H1 (cell line): ENCODE measurements at regions not wholly inside any gene's neighbourhood (a gene's known extent, or its start where the extent isn't known, plus 50 kb on each side); places are given as distances from the start of the nearest gene placed in this dataset.

Source experiments
- BACH1 ChIP-seq: IDR thresholded peaks from 2 replicates; pipeline ENCODE4 v1.6.1; 2012; ENCODE audit warnings: low read length, improper control_type of control experiment
- EGR1 ChIP-seq: IDR thresholded peaks from 2 replicates; pipeline ENCODE4 v1.6.1; 2011; ENCODE audit warnings: low read depth, low read length, borderline replicate concordance
- JUND ChIP-seq: IDR thresholded peaks from 2 replicates; pipeline ENCODE4 v1.6.1; 2011; ENCODE audit warnings: mild to moderate bottlenecking, improper control_type of control experiment, low read length
- KDM1A ChIP-seq: fragments of 200-600, 300-600 bp; sonication (generic); IDR thresholded peaks from 2 replicates; pipeline ENCODE4 v1.7.1; 2016; ENCODE audit warnings: mild to moderate bottlenecking, low read length, borderline replicate concordance
- MAFK ChIP-seq: IDR thresholded peaks from 2 replicates; pipeline ENCODE4 v1.6.1; 2012; ENCODE audit warnings: low read depth, mild to moderate bottlenecking, improper control_type of control experiment, low read length
- RFX5 ChIP-seq: IDR thresholded peaks from 2 replicates; pipeline ENCODE4 v1.6.1; 2011; ENCODE audit warnings: low read depth, low read length, improper control_type of control experiment, borderline replicate concordance
- SIN3A ChIP-seq, 2 experiments: IDR thresholded peaks in 1 of 2; conservative IDR thresholded peaks in 1 of 2; 2 replicates each; pipeline ENCODE4 v1.6.1; 2011 to 2012; ENCODE audit warnings: low read length in 2 of 2, improper control_type of control experiment in 1 of 2, low read depth in 1 of 2, mild to moderate bottlenecking in 1 of 2
- SP2 ChIP-seq: IDR thresholded peaks from 2 replicates; pipeline ENCODE4 v1.6.1; 2012; ENCODE audit warnings: mild to moderate bottlenecking, low read length, inconsistent platforms
- TEAD4 ChIP-seq: IDR thresholded peaks from 2 replicates; pipeline ENCODE4 v1.6.1; 2012; ENCODE audit warnings: low read depth, low read length, inconsistent platforms, mixed read lengths
- TF ChIP-seq, protein P1 (sequence below): fragments of 300-600 bp; sonication (generic); IDR thresholded peaks from 2 replicates; pipeline ENCODE4 v1.7.1; 2012; ENCODE audit warnings: low read length, moderate library complexity, mild to moderate bottlenecking, inconsistent platforms; ENCODE audit not compliant: insufficient replicate concordance

DNA sequence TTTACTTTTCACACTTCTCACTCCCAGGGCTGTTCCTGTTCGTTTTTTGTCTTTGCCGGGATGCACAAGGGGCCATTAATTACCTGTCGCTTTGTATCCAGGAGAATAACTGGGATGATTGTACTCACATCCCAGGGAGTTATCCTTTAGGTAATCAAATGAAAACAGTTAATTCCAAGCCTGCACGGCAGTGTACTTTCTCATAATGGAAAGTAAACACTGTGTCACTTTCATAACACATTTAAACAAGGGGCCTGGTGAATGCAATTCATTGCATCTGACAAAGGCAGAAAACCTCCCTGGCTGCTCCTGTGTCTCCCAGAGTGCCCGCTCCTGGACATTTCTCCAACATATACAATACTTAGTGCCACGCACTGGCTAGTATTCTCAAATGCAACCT is 138.7 kb upstream of the CELF2 start (continued):
- TF ChIP-seq, protein P1, sequence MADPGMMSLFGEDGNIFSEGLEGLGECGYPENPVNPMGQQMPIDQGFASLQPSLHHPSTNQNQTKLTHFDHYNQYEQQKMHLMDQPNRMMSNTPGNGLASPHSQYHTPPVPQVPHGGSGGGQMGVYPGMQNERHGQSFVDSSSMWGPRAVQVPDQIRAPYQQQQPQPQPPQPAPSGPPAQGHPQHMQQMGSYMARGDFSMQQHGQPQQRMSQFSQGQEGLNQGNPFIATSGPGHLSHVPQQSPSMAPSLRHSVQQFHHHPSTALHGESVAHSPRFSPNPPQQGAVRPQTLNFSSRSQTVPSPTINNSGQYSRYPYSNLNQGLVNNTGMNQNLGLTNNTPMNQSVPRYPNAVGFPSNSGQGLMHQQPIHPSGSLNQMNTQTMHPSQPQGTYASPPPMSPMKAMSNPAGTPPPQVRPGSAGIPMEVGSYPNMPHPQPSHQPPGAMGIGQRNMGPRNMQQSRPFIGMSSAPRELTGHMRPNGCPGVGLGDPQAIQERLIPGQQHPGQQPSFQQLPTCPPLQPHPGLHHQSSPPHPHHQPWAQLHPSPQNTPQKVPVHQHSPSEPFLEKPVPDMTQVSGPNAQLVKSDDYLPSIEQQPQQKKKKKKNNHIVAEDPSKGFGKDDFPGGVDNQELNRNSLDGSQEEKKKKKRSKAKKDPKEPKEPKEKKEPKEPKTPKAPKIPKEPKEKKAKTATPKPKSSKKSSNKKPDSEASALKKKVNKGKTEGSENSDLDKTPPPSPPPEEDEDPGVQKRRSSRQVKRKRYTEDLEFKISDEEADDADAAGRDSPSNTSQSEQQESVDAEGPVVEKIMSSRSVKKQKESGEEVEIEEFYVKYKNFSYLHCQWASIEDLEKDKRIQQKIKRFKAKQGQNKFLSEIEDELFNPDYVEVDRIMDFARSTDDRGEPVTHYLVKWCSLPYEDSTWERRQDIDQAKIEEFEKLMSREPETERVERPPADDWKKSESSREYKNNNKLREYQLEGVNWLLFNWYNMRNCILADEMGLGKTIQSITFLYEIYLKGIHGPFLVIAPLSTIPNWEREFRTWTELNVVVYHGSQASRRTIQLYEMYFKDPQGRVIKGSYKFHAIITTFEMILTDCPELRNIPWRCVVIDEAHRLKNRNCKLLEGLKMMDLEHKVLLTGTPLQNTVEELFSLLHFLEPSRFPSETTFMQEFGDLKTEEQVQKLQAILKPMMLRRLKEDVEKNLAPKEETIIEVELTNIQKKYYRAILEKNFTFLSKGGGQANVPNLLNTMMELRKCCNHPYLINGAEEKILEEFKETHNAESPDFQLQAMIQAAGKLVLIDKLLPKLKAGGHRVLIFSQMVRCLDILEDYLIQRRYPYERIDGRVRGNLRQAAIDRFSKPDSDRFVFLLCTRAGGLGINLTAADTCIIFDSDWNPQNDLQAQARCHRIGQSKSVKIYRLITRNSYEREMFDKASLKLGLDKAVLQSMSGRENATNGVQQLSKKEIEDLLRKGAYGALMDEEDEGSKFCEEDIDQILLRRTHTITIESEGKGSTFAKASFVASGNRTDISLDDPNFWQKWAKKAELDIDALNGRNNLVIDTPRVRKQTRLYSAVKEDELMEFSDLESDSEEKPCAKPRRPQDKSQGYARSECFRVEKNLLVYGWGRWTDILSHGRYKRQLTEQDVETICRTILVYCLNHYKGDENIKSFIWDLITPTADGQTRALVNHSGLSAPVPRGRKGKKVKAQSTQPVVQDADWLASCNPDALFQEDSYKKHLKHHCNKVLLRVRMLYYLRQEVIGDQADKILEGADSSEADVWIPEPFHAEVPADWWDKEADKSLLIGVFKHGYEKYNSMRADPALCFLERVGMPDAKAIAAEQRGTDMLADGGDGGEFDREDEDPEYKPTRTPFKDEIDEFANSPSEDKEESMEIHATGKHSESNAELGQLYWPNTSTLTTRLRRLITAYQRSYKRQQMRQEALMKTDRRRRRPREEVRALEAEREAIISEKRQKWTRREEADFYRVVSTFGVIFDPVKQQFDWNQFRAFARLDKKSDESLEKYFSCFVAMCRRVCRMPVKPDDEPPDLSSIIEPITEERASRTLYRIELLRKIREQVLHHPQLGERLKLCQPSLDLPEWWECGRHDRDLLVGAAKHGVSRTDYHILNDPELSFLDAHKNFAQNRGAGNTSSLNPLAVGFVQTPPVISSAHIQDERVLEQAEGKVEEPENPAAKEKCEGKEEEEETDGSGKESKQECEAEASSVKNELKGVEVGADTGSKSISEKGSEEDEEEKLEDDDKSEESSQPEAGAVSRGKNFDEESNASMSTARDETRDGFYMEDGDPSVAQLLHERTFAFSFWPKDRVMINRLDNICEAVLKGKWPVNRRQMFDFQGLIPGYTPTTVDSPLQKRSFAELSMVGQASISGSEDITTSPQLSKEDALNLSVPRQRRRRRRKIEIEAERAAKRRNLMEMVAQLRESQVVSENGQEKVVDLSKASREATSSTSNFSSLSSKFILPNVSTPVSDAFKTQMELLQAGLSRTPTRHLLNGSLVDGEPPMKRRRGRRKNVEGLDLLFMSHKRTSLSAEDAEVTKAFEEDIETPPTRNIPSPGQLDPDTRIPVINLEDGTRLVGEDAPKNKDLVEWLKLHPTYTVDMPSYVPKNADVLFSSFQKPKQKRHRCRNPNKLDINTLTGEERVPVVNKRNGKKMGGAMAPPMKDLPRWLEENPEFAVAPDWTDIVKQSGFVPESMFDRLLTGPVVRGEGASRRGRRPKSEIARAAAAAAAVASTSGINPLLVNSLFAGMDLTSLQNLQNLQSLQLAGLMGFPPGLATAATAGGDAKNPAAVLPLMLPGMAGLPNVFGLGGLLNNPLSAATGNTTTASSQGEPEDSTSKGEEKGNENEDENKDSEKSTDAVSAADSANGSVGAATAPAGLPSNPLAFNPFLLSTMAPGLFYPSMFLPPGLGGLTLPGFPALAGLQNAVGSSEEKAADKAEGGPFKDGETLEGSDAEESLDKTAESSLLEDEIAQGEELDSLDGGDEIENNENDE, result no peak
- TF ChIP-seq EGR1, result no peak
- no peak for TF ChIP-seq RFX5
- TF ChIP-seq JUND, result no peak
- no peak for TF ChIP-seq SP2
- no peak for TF ChIP-seq MAFK
- TF ChIP-seq BACH1, result no peak
- no peak for TF ChIP-seq SIN3A (conservative IDR thresholded peaks at IDR 0.05 in 1 of 2, IDR thresholded peaks at IDR 0.05 in 1 of 2; ENCODE audit: low read depth in 1 of 2, low read length in 2 of 2)
- TF ChIP-seq TEAD4, result no peak
- no peak for TF ChIP-seq KDM1A
